ENCODE measurements at regions not wholly inside any gene's neighbourhood (a gene's known extent, or its start where the extent isn't known, plus 50 kb on each side); places are given as distances from the start of the nearest gene placed in this dataset.

DNA sequence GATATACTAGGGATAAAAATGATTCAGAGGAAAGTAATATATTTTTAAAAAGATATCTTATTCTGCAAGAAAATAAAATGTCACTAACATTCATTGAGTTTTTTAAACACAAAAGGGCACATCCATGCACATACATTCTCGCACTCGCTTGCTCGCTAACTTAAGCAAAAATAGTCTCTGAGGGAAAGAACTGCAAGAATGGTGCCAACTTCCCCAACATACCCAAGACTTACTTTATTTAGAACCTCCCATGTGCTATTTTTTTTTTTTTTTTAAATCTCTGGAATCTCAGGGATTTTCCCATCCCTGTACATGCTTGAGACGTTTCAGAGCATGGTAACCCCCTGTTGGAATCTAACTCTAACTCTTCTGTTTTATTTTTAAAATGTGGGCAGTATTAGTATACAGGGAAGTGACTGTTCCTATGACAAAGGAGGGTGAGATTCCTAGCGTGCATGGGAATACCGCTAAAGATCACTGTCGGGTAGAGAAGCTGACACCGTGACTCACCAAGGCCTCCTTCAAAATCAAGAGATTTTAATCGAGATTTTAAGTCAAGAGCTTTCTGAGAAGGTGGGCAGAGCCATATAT, 187.9 kb upstream of the ZEB2 start:
- DNase-seq = no peak

DNA sequence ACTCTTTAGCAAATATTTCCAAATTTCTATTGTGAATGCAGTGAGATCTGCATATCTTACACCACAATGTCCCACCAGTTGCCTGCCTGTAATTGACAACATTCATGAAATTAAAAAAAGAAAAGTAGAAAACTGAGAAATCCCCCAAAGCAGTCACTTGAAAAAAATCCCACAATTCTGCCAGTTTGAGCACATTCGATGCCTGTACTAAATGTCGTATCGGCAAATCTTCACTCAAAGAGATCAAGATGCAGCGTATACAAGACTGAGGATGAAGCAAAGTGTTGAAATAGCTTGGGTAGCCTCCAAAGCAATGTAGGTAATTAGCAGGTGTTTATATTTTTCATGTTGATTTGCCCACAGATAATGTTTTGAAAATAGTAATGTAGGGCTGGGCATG, 186.7 kb upstream of the ZEB2 start:
- DNase-seq = no peak

DNA sequence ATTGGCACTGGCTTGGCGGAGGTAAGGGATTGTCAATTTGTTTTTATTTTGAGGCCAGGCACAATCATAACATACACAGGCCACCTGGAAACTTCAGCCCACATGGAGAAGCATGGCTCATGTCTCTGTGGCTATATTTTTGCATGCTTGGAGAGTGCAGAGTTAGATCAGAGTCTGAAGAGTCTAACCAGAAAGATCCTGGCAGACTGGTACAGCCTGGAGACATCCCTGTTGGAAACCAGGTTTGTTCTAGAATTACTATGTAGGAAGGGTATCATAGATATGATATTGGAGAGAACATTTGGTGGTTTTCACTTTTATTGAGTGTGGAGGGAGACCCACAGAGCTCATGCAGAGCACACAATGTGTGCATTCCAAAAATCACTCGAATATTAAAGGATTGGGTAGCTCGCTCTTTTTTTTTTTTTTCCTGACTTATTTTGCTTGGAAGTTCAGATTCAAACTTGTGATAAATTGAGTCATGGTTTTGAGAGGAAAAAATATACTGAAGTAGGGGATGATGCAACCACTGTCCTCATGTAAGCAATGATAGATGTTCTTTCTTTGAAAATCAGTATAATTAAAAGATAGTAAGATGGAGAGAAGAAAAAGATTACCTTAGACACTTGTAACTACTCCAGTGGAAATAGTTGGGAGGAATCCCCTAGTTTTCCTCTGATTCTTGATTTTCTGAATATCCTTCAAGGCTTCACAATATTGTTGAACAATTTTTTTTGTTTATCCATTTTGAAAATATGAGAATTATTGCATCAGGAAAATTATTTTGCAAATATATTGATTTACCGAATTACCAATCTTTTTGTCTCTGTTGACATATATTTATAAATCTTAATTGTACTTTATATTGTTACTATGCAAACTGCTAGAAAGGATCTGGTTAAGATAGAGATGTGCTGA, 185.7 kb upstream of the ZEB2 start:
- DNase-seq = no peak

DNA sequence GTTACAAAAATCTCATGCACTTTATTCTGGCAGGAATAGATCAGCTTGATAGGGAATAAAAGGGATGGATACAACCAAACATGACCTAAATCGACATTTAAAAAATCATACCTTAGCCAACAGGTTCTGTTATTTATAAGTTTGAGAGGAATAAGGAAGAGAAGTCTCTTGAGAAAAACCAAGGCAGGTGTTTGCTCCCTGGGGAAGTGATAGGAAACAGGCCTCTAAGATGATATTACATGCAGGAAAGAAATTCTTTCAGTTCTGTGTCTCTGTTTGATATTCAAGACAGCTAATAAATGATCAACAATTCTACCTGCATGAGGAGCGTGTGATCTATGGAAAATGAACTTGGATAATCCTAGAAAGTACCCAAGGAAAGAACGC, 184.8 kb upstream of the ZEB2 start:
- DNase-seq = no peak

DNA sequence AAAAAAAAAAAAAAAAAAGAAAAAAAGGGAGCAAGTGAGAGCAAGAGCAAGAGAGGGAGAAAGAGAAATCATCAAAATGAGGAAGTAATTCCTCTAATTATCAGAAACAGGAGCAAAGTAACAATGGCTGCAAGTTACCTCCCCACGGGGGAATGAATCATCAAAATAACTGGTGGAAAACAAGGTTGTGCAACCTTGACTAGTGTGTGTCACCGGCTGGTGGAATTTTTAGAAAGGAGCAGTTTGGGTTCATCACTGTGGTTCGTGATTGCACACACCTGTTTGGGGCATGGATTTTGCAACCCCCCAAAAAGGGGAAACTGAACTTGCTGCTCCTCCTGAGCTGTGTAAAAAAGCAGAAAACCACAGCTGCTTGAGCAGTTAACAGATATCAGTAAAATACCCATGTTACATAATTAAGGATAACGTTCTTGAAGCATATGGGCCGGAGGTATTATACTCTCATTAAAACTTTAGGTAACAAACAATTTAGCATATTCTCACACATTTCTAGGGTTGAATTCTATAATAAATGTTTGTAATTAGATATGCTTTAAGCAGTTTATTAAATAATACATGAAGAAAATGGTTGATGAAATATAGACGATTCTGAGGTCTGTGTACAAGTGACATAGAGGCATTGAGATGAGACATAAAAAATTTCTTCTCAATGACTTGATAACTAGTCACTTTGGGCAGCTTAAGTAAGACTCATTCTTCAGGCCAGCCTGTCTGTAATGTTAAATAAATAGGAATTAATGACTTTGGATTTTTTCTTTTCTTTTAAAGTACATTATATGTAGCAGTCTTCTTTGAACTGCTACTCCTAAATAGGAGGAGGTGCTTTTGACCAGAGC, 184.2 kb upstream of the ZEB2 start:
- no peak for DNase-seq

DNA sequence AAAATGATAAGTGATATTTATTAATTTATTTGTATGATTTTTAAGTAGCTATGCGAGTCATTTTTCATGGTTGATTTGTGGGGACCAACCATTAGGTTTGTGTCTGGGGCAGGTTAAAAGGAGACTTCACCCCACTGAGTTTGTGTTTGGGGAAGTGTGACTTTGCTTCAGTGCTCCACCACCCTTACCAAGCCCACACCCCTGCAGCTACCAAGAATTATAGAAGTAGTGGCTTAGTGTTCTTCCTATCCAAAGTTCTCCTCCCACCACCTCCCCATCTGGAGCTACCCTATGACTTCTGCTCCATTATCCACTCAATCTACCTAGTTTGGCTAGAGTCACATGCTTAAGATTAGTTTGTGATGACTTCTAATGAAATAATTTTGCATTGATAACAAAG, 182.1 kb upstream of the ZEB2 start:
- no peak for DNase-seq

DNA sequence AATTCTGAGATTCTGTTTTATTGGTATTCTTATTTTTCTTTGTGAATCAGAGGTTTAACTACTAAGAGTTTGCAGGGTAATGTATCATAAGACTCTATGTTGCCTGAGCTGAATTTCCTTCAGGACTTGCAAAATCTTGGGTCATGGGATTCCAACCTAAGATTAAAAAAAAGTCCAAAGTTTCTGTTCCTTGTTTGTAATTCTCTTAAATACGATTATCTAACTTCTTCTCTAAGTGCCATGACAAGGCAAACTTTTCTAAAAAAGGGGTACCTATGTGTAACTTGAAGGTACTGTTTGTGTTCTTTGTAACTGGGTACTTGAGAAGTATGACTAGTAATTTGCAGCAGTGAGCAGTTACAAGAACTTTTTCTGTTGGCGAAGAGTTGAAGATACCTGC, 181.3 kb upstream of the ZEB2 start:
- DNase-seq = no peak

DNA sequence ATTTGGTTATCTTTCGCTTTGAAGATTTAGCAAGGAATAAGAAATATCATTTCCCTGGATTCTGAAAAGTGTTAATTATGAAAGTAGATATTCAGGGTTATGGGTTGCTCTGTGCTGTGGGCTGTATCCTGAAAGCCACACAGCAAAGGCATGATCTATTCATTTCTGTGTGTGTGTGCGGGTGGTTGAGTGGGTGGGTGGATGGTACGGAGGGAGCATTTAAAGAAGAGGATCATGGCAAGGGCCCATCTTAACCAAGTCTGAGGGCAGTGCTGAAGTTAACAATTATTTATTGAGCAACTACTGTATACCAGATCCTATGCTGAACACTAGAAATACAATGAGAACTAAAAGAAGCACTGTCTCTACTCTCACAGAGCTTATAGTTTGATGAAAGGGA, 178.2 kb upstream of the ZEB2 start:
- DNase-seq = no peak

DNA sequence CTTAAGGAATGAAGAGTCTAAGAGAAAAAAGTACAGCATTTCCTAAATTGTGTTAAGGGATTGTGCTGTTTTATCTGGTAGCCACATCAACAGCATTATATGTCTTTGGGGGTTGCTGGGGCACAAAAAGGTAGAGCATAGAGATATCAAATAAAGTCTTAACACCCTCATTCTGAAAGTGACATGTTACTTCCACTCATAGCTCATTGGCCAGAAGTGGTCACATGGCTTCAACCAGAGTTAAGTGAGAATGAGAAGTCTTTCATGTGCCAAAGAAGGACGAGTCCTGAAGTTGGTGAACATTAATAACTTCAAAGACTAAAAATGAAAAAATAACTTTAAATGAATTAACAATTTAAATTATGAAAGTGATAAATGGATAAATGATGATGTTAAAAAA, 175.7 kb upstream of the ZEB2 start:
- no peak for DNase-seq

DNA sequence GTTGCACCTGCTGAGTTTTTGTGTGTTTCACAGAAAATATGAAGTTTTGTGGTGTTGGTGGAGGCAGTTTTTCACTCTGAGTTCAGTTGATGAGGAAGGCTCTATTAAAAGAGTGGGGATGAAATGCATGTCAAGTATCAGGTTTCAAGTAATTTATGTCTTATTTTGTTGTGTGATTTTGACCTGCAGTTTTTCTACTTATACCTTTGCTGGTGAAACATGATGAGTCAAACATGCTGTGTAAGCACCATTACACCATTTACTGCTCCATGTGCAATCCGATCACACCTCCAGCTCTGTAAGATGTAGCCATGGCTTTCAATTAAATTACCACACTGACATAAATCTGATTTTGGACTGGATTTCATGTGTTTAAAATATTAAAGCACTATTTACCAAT, 174.5 kb upstream of the ZEB2 start:
- no peak for DNase-seq

DNA sequence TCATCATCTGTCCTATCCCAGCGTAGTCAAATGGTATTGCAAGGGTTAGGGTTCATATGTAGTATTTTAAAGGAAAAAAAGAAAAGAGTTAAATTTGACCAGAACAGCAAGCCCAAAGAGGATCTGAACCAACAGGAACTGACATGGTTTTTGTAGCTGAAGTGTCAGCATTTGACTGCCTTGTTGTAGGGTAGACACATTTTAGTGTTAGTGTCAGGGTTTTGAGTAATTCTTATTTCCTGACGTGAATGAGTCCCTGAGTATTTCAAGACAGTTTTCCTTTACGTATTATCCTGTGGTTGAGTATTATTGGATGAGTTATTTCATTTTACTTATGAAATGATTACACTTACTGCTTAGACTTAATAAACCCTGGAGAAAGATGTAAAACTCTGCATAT, 173.3 kb upstream of the ZEB2 start:
- DNase-seq = no peak

DNA sequence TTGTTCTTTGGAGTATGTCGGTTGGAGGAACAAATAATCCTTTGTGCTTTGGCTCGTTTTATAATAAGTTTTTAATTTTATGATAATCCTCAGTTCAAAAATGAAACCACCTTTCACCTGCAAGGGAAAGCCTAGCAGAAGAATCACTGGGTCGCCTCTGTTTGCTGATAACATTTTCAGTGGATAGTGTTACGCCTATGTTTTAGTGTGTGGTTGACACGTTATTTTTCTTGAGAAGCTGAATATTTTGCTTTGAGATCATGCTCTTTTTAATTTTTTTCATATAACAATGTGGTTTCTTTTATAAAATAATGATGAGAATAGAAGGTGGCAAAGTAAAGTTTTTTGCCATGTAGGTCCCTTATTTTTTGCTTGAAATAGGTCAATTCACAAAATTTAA, 172.7 kb upstream of the ZEB2 start:
- DNase-seq = no peak

DNA sequence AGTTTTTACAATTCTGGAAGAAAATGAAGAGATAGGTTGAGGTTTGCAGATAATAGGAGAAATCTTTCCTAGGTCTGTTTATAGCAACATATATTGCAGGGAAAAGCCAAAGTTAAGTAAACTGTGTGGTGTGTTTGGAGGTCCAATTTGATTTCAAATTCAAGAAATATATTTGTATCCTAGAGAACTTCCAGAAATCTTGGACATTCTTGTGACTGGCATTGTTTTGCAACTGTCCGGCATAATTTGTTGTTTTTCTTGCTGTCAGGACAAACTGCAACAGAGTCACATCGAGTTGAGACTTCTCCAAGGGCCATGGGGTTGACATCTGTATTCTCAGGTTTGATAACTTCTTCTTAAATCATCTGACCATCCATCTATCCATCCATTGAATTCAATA, 170.9 kb upstream of the ZEB2 start:
- no peak for DNase-seq

DNA sequence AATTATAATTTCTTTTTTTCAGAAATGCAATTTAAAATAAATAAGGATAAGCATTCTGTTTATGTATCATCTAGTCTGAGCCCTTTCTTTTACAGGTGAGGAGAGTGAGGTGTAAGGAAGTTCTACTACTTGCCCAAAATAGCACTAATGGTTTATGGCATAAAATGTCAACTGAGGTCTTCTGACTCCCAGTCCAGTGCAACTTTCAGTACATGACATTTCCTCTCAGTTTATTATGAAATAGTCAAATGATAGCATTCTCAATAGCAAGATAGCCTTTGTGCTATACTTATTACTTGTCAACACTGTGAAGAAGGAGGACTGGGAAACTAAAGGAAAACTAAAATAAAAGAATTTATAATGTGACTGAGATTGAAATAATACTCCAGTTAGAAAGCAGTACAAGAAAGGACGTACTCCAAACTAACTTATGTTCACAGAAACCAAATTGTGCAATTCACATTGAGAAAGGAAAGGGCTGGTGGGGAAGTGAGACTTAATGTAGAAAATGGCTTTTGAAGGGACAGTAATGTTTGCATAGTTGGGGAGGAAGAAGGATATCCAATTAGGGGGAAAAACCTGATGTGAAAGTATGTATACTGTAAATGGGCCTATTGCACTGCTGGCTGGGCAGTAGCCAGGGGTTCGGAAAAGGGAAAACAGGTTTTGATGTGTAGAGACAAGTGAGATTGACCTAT, 166.7 kb upstream of the ZEB2 start:
- no peak for DNase-seq

DNA sequence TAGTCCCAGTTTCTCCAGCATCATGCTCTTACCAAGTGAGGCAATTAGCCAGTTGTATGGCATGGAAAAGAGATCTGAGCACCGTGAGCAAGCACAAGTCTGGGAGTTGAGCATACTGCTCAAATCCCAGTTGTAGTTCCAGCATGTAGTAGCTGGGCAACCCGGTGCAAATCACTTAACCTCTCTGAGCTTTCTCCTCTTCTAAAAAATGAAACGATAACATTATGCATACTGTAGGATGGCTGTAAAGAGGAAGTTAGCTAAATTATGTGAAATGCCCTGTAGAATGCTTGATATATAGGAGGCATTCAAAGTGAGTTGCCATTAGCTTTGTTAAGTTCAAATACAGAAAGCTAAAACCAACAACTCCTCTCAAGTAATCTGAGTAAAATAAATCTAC, 164.0 kb upstream of the ZEB2 start:
- DNase-seq = no peak

DNA sequence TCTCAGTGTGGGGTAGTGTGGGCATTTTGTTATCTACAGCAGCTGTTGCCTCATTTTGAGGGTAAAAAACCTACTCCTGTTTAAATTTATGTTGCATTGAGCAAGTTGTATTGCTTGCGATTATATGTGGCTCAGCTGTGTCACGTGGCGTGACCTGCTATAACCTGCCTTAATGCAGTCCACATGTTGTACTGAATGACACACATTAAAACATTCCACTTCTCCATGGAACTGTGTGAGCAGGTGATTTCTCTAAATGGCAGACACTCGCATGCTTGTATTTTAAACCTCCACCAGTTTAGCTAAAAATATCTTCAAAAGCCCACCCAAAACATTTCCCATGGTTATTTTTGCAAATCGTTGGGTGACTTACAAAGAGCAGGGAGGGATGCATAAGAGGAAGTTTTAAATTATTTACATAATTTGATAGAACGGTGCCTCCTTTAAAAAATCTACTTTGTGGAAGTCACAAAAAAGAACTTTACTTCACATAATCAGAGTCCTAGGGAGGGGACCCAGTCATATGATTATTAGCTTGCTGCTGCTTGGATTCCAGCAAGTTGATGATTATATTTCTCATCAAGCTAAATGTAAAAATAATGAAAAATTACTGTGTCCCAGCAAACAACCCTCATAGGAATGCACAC, 163.3 kb upstream of the ZEB2 start:
- DNase-seq = no peak

DNA sequence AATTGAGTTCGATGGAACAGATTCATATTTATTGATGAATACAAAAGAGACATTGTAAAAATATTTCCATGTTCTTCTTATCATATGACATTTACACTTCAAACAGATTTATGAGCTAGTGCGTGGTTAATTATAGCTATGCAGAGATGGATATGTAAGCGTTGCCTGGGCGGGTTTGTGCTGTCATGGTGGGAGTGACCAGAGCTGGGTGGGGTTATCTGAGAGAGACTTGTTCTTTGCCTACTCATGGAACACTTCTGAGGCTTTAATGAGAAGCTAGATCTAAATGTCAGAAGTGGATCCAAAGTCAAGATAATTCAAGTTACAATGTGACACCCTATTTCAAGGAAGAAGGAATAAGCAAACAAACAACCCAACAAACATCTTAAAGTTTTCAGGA, 162.3 kb upstream of the ZEB2 start:
- DNase-seq = peak; percentile 75

DNA sequence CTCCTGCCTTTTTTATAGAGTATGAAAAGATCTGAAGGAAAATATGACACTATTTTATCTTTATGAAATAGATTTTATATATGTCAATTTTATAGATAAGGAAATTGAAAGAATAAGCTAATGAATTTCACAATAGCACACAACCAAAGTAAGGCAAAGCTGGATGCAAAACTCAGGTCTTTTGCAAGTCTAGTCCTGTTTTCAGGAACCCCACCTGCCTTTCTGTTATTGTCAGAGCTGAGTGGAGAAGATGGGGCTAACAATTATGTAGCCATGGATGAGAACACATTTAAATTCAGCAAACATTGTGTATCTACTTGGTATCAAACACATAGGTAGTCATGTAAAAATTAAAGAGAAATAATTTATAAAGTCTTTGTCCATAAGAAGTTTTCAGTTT, 161.5 kb upstream of the ZEB2 start:
- peak; percentile 89 for DNase-seq

DNA sequence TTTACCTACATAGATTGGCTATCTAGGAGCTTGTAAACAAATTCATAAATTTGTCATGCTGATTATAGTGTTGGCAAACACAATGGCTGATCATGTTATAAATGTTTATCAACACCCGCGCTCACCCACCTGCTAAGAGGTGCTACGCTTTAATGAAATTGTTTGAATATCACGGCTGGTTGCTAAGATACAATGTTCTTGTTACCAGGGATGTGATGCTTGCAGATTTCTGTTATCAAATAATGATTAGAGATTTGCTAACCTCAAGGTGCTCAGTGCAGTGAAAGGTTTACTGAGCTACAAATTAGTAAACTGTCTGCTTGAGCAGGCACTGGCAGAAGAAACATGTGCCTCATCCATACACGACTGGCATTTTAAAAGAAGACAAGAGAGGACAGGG, 160.0 kb upstream of the ZEB2 start:
- DNase-seq = peak; percentile 75

DNA sequence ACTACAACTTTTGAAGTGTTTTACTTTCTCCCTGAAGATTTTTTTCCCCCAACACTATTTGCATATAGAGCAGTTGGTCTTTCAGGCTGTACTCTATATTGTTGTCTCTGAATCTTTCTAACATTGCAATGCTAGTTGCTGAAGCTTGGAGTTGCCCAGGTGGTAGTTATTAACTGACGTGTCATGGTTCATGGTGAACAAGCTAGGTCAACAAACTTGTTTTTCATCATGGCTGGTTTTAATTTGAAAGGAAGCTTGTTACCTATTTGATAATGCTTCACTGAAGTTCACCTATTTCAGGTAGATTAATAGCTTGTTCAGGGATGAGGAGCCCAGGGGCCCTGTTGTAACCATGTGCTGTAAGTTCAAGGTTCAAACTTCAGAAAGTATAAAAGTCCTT, 158.8 kb upstream of the ZEB2 start:
- no peak for DNase-seq

DNA sequence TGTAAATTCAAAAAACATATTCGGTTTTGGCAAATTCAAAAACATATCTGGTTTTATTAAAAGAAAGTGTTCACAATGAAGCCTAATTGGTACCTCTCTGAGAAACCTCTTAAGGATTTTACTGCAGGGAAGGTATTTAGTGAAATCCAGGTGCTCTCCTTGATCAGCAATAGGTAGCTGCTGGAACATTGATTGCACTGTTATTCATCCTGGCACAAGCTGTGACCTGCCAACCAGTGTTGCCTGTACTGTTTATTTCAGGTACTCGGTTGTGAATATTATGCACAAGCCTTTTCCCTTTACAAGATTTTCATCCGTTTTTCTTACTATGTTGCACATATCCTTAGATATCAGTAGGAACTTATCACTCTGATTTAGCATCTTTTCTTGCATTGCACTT, 155.8 kb upstream of the ZEB2 start:
- DNase-seq = no peak

DNA sequence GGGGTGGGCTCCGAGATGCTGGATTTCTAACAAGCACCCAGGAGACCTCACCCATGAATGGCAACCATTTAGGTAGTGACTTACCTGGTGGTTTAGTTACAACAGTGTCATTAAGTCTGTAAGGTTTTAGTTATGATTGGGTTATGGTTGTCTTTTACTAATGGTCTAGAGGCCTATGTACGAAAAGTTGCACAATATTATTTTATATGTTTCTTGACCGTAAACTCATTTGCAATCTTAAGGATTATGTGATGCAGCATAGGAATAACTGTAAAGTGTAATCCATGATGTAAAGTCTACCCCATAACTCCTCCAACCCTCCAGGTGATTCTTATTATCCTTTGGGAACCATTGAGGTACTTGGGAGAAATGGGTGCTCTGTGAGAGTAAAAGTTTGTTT, 155.4 kb upstream of the ZEB2 start:
- no peak for DNase-seq

DNA sequence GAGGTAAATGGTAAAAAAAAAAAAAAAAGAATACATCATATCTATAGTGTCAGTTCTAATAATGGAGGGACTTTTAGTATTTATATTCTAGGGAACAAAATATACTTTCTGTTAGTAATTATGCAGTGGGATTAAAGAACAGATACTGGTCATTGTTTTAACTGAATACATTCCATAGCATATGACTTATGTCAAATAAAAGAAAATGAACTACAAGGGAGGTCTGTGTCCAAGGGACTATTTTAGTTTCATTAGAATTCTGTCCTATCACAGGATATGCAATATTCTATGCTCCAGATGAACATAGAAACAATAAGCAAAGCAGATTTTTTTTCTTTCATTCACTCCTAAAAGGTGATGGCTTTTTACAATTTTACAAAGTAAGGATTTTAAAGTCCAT, 154.2 kb upstream of the ZEB2 start:
- DNase-seq = no peak
